K562 (cell line): ENCODE measurements at regions not wholly inside any gene's neighbourhood (a gene's known extent, or its start where the extent isn't known, plus 50 kb on each side); places are given as distances from the start of the nearest gene placed in this dataset.
A peak's percentile ranks its signal among the peaks of the same experiment; 100 is the strongest.

ENCODE experiments used
- ATAC-seq: fragments of 200-7000 bp; cut with Tn5 transposase; 3 replicates; pipeline ENCODE4 v1.9.1; 2020; ENCODE audit warnings: moderate library complexity
- BruUV-seq: library from RNA; stranded (reverse); fragments of 400-500 nt; replicated peaks from 2 replicates; lab custom pipeline; 2021; lab: Mats Ljungman, UMichigan
- CTCF ChIA-PET: fragments of 300-600 bp; formaldehyde crosslinking; extraction: SDS; loops from one replicate; lab custom pipeline; 2021; ENCODE audit warnings: low intra/inter-chr PET ratio; lab: Yijun Ruan, JAX
- POLR2A ChIA-PET: fragments of 300-600, 350-650 bp; sonication (Branson Sonifier 250); formaldehyde crosslinking; extraction: SDS; loops from one replicate; lab custom pipeline; 2021; ENCODE audit warnings: antibody characterized with exemption, inconsistent platforms; lab: Yijun Ruan, JAX
- DNase-seq, 4 experiments: peaks; one replicate each; pipeline versions ENCODE4 v3.0.0 to v3.0.0-alpha.2; 2011 to 2018; ENCODE audit warnings: low spot score in 3 of 4, mixed read lengths in 3 of 4; ENCODE audit errors: extremely low read depth in 1 of 4
- FAIRE-seq: peaks from 2 replicates; lab custom pipeline; 2011; peaks lifted over from hg19 to GRCh38; lab: Jason Lieb, UNC
- H2AFZ ChIP-seq: 2 replicates; pipeline ENCODE4 v1.6.0; 2011; ENCODE audit warnings: low read depth, low read length, control low read depth, inconsistent platforms
- H3K27ac ChIP-seq: fragments of 200-600 bp; 3 replicates; pipeline ENCODE4 v1.8.0; 2011; ENCODE audit warnings: low read depth, mild to moderate bottlenecking, control low read depth, inconsistent platforms, low read length, moderate library complexity, mixed read lengths; ENCODE audit errors: extremely low read depth
- H3K27me3 ChIP-seq, 2 experiments: fragments of 300-600 bp in 1 of 2; 2 replicates in 1 of 2; 3 replicates in 1 of 2; pipeline versions ENCODE4 v1.6.0 to v1.8.0; 2011; ENCODE audit warnings: inconsistent platforms in 2 of 2, low read length in 2 of 2, mild to moderate bottlenecking in 1 of 2, mixed read lengths in 1 of 2, moderate library complexity in 1 of 2; ENCODE audit not compliant: control insufficient read depth in 2 of 2, insufficient read depth in 2 of 2
- H3K36me3 ChIP-seq: fragments of 300-600 bp; 3 replicates; pipeline ENCODE4 v1.8.0; 2011; ENCODE audit warnings: mild to moderate bottlenecking, low read length, inconsistent platforms; ENCODE audit not compliant: control insufficient read depth, insufficient read depth
- H3K4me1 ChIP-seq, 2 experiments: fragments of 200-600 bp in 1 of 2; replicated peaks in 1 of 2; 2 replicates in 1 of 2; 3 replicates in 1 of 2; pipeline versions ENCODE4 v1.5.1 to v1.8.0; 2011; ENCODE audit warnings: inconsistent platforms in 2 of 2, low read length in 2 of 2, mild to moderate bottlenecking in 1 of 2, mixed read lengths in 1 of 2, moderate library complexity in 1 of 2; ENCODE audit not compliant: control insufficient read depth in 2 of 2, insufficient read depth in 2 of 2
- H3K4me2 ChIP-seq: 2 replicates; pipeline ENCODE4 v1.6.1; 2011; ENCODE audit warnings: low read length, control low read depth, inconsistent platforms, mixed read lengths; ENCODE audit not compliant: insufficient read depth
- H3K4me3 ChIP-seq: fragments of 200-600 bp; sonication (generic), shearing (Covaris generic); 2 replicates; pipeline ENCODE4 v1.5.1; 2016; ENCODE audit warnings: control low read depth, inconsistent platforms
- H3K79me2 ChIP-seq: fragments of 200-600 bp; 3 replicates; pipeline ENCODE4 v1.8.0; 2011; ENCODE audit warnings: low read length, inconsistent platforms; ENCODE audit not compliant: control insufficient read depth, insufficient read depth
- H3K9ac ChIP-seq, 2 experiments: 2 replicates each; pipeline versions ENCODE4 v1.6.0 to v1.6.1; 2011; ENCODE audit warnings: low read depth in 2 of 2, low read length in 2 of 2, control low read depth in 1 of 2, inconsistent platforms in 1 of 2, mild to moderate bottlenecking in 1 of 2, mixed read lengths in 1 of 2; ENCODE audit not compliant: insufficient read depth in 1 of 2
- H3K9me1 ChIP-seq: one replicate; pipeline ENCODE4 v1.6.0; 2011; ENCODE audit warnings: inconsistent platforms, mild to moderate bottlenecking, low read length, moderate library complexity; ENCODE audit not compliant: control insufficient read depth, insufficient read depth
- H3K9me3 ChIP-seq: replicated peaks from 2 replicates; pipeline ENCODE4 v1.5.1; 2011; ENCODE audit warnings: low read depth, low read length, inconsistent platforms; ENCODE audit not compliant: control insufficient read depth, insufficient read depth
- H4K20me1 ChIP-seq: replicated peaks from 2 replicates; pipeline ENCODE4 v1.6.1; 2011; ENCODE audit warnings: low read length, inconsistent platforms, mixed read lengths; ENCODE audit not compliant: control insufficient read depth, insufficient read depth
- CBX3 ChIP-seq, 2 experiments: IDR thresholded peaks; 1 replicate in 1 of 2; 2 replicates in 1 of 2; pipeline ENCODE4 v1.6.1; 2012; ENCODE audit warnings: inconsistent platforms in 2 of 2, low read length in 2 of 2, borderline replicate concordance in 1 of 2, control low read depth in 1 of 2
- DDX20 ChIP-seq: fragments of 450-650 bp; IDR thresholded peaks from 2 replicates; pipeline ENCODE4 v1.6.1; 2016; ENCODE audit warnings: missing genetic modification characterization, low read depth, mild to moderate bottlenecking, missing compliant biosample characterization, moderate library complexity
- KAT8 ChIP-seq: fragments of 450-650 bp; IDR thresholded peaks from 2 replicates; pipeline ENCODE4 v1.6.1; 2016; ENCODE audit warnings: low read depth, mild to moderate bottlenecking
- KDM5B ChIP-seq: fragments of 200-600 bp; sonication (generic); IDR thresholded peaks from 2 replicates; pipeline ENCODE4 v1.6.1; 2012; ENCODE audit warnings: low read depth, mild to moderate bottlenecking, moderate library complexity, low read length, control low read depth, inconsistent platforms; ENCODE audit not compliant: insufficient replicate concordance
- ZNF184 ChIP-seq: sonication (generic); formaldehyde crosslinking; IDR thresholded peaks from 2 replicates; pipeline ENCODE4 v1.5.0; 2020; ENCODE audit warnings: missing genetic modification reagents
- ZNF408 ChIP-seq: fragments of 250-450 bp; sonication (Bioruptor Pico); IDR thresholded peaks from 2 replicates; pipeline ENCODE4 v1.4.0; 2020; ENCODE audit warnings: low read depth, mild to moderate bottlenecking, moderate library complexity
- WGBS: fragments of 100-300 bp; shearing (Covaris generic); methylation state at CpG from one replicate; pipeline ENCODE4 v1.1.6; 2016; ENCODE audit warnings: low coverage, mixed read lengths; ENCODE audit not compliant: insufficient coverage; ENCODE audit errors: missing lambda C conversion rate; 5-methylcytosine and 5-hydroxymethylcytosine counted together
- in situ Hi-C: fragments of 300-500 bp; cut with MboI; formaldehyde crosslinking; loops from 4 replicates; pipeline ENCODE4 v1.15.0; 2018; ENCODE audit warnings: inconsistent platforms, mixed read lengths
- intact Hi-C: fragments of 100-400 bp; cut with micrococcal nuclease; formaldehyde crosslinking; loops from 2 replicates; pipeline ENCODE4 v1.14.2; 2022
- TF ChIP-seq, protein P1 (sequence below), 2 experiments: fragments of 450-650 bp; conservative IDR thresholded peaks; 2 replicates each; pipeline ENCODE4 v1.6.1; 2017; ENCODE audit warnings: mild to moderate bottlenecking in 2 of 2, moderate library complexity in 2 of 2
- TF ChIP-seq, protein P2 (sequence below), 3 experiments: IDR thresholded peaks in 2 of 3; conservative IDR thresholded peaks in 1 of 3; 2 replicates each; pipeline ENCODE4 v1.5.1; 2011 to 2012; ENCODE audit warnings: low read length in 3 of 3, mild to moderate bottlenecking in 3 of 3, control low read depth in 2 of 3, improper control_type of control experiment in 1 of 3, inconsistent platforms in 1 of 3, low read depth in 1 of 3, mixed read lengths in 1 of 3, moderate library complexity in 1 of 3; ENCODE audit not compliant: insufficient read depth in 2 of 3

DNA sequence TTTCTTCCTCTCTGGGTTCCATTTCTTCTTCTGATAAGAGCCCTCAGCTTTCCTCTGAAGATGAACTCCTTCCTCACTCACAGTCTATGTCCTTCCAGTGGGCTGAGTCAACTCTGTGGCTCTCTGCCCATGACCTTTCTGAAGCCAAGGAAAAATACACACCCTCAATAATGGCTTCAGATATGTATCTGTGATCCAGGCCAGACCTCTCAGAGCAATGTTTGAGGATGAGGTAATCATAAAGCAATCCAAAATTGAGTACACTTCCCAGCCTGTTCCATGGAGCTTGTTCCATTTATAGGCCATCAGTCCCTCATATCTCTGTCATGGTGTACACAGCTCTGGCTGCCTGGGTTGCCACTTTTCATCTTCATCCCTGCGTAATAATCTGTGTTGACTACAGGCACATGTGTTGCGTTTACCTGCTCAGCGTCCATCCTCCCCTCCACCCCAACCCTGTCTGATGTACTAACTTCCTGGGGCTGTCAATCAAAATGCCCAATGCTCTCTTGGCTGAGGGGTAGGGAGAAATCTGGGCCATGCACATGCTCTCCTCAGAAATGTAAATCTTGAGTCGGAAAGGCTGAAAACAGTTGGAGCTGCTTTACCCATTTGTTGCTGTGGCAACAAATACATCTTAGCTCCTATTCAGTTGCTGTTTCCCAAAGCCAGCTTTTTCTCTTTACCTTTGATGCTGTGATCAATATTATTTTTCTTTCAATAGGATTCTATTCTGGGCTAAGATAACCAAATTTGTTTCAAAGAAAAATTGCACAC is 377.8 kb upstream of the TMEM132C start (continued):
- no peak for TF ChIP-seq DDX20 (tag)
- TF ChIP-seq ZNF184 (CRISPR knock-in tag): no peak
- no peak for TF ChIP-seq KDM5B
- TF ChIP-seq CBX3 (IDR thresholded peaks at IDR 0.05; ENCODE audit: borderline replicate concordance in 1 of 2, low read length in 2 of 2): no peak
- TF ChIP-seq, protein P1, sequence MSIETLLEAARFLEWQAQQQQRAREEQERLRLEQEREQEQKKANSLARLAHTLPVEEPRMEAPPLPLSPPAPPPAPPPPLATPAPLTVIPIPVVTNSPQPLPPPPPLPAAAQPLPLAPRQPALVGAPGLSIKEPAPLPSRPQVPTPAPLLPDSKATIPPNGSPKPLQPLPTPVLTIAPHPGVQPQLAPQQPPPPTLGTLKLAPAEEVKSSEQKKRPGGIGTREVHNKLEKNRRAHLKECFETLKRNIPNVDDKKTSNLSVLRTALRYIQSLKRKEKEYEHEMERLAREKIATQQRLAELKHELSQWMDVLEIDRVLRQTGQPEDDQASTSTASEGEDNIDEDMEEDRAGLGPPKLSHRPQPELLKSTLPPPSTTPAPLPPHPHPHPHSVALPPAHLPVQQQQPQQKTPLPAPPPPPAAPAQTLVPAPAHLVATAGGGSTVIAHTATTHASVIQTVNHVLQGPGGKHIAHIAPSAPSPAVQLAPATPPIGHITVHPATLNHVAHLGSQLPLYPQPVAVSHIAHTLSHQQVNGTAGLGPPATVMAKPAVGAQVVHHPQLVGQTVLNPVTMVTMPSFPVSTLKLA (conservative IDR thresholded peaks at IDR 0.05): no peak

DNA sequence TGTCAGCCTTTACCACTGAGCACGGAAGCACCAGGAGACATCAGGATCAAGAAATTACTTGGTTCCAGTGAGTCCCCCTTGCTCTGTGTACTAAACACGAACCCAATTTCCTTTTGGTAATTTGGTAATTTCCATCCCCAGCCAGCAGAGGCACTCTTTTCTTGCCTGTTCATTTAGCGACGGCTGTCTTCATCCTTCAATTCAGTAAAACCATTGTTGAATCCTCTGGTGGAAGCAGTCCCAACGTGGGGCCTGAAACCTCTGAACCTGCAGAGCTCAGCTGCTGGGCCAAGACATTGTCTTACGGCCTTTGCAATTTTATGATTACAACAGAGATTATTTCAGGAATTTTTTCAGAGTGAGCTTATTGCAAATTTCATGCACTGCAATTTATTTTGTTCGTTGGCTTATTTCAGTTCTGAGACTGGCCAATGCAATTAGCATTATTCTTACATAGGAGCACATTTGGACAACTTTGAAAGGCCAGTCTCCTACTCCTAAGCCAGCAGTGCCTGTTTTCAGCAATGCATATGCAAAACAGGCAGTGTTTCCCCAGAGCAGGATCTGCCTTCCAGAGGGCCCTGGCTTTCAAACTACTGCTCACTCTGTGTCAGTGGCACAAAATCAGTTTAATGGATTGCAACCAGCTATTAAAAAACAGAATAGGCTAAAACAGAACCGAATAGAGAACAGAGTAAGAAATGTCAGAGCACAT is 372.9 kb upstream of the TMEM132C start:
- H3K9me3 ChIP-seq: no peaks in the 10 kb centered on the region
- BruUV-seq: no TSS peak
- under 1% methylated on average over 8 of the region's 8 CpGs for WGBS
- no peaks in the 10 kb centered on the region for H3K79me2 ChIP-seq
- TF ChIP-seq, protein P2, sequence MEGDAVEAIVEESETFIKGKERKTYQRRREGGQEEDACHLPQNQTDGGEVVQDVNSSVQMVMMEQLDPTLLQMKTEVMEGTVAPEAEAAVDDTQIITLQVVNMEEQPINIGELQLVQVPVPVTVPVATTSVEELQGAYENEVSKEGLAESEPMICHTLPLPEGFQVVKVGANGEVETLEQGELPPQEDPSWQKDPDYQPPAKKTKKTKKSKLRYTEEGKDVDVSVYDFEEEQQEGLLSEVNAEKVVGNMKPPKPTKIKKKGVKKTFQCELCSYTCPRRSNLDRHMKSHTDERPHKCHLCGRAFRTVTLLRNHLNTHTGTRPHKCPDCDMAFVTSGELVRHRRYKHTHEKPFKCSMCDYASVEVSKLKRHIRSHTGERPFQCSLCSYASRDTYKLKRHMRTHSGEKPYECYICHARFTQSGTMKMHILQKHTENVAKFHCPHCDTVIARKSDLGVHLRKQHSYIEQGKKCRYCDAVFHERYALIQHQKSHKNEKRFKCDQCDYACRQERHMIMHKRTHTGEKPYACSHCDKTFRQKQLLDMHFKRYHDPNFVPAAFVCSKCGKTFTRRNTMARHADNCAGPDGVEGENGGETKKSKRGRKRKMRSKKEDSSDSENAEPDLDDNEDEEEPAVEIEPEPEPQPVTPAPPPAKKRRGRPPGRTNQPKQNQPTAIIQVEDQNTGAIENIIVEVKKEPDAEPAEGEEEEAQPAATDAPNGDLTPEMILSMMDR (IDR thresholded peaks at IDR 0.05 in 2 of 3, conservative IDR thresholded peaks at IDR 0.05 in 1 of 3; ENCODE audit: insufficient read depth in 2 of 3, low read depth in 1 of 3, low read length in 3 of 3): peak in 2 of 3 experiments; percentile 11 to 36; a peak in 1 of 6 replicates
- TF ChIP-seq KAT8 (no peak), ZNF408 (no peak)
- DNase-seq (peak in 1 of 4 experiments; percentile 2), ATAC-seq (no peak), FAIRE-seq (no peak)
- no peak overlapping the region for H3K4me3 ChIP-seq
- no peak overlapping the region for H3K27ac ChIP-seq
- in situ Hi-C loops: no loop called here
- POLR2A ChIA-PET: no interaction called here
- no peaks in the 10 kb centered on the region for H3K4me1 ChIP-seq
- intact Hi-C loops: no loop called here
- CTCF ChIA-PET: no interaction called here
- no peak overlapping the region for H3K4me2 ChIP-seq
- H2AFZ ChIP-seq: no peak overlapping the region
- H4K20me1 ChIP-seq: no peaks in the 10 kb centered on the region
- H3K27me3 ChIP-seq: no peaks in the 10 kb centered on the region
- H3K36me3 ChIP-seq: no peaks in the 10 kb centered on the region
- no peak overlapping the region for H3K9ac ChIP-seq
- H3K9me1 ChIP-seq: no peaks in the 10 kb centered on the region
